ENCODE measurements at regions not wholly inside any gene's neighbourhood (a gene's known extent, or its start where the extent isn't known, plus 50 kb on each side); places are given as distances from the start of the nearest gene placed in this dataset.

DNA sequence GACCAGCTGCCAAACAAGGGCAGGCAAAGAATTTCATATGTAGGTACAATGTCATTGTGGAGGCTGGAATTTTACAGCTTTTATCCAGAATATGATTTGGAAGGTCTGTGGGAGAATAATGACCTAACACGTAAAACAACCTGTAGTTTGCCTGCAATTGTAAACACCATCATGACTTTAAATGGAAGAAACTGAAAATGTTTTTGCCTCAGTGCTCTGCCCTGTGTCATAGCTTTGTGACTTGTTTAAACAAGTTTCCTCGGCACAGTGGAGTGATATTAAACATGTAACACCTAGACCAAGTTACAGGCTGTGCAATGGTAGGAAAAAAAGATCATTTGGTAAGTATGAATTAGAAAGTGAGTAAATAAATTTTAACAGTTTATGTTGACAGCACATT is 171.6 kb upstream of the MBNL1 start:
- H3K36me3 ChIP-seq (ENCODE audit: insufficient read depth, low read length): no peaks in the 10 kb centered on the region
- no peak for DNase-seq
- H3K79me2 ChIP-seq (ENCODE audit: low read length): no peaks in the 10 kb centered on the region
- no peaks in the 10 kb centered on the region for H3K9me2 ChIP-seq (replicated peaks; ENCODE audit: insufficient read depth, low read length)
- no peak overlapping the region for H2AFZ ChIP-seq (ENCODE audit: low read length)
- H3K27ac ChIP-seq (ENCODE audit: low read length): no peak overlapping the region
- no peaks in the 10 kb centered on the region for H4K20me1 ChIP-seq (ENCODE audit: insufficient read depth, low read depth, low read length)
- no peaks in the 10 kb centered on the region for H3K9me3 ChIP-seq (ENCODE audit: low read length)
- H3K4me3 ChIP-seq (ENCODE audit: low read length): no peak overlapping the region
- no peak overlapping the region for H3K4me2 ChIP-seq (ENCODE audit: low read depth, low read length, poor library complexity, severe bottlenecking)
- no peaks in the 10 kb centered on the region for H3K27me3 ChIP-seq (ENCODE audit: low read length)
- no peak overlapping the region for H3K9ac ChIP-seq (ENCODE audit: low read length)
- no peaks in the 10 kb centered on the region for H3K4me1 ChIP-seq (ENCODE audit: low read length)

DNA sequence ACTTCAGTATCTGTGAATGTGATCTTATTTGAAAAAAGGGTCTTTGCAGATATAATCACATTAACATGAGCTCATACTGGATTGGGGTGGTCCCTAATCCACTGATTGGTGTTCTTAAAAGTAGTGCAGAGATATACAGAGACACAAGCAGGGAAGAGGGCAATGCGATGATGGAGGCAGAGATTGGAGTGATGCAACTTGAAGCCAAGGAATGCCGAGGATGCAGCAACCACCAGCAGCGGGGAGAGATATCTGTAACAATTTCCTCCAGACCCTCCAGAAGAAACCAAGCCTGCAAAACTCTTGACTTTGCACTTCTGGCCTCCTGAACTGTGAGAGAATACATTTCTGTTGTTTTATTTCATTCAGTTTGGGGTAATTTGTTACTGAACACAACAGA is 171.0 kb upstream of the MBNL1 start:
- no peak overlapping the region for H3K4me3 ChIP-seq (ENCODE audit: low read length)

DNA sequence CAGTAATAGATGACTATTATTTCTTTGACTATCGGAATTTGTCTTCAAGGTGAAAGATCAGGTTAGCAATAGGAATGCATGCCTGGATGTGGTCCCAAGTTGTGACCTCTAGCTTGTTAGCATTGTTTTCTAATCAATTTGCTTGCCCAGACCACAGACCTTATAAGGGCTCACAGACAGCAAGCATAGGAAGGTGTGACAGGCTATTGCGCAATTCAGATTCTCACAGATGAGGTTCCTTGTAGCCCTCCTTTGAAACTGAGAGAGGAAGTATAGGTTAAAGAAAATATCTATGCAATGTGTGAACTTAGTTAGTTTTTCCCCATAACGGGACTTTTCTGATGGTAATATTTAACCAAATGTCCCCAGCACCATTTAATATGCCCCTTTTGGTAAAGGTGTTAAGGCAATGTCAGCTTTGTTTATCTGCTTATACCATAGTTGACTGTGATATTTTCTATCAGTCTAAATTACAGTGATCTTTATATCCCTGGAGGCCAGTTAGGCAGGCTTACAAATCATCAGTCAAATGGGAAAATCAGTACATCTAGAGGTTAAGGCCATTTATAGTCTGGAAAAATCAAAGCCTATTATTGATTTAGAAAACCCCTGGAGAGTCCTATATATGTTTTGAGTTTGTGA is 168.1 kb upstream of the MBNL1 start:
- no peak overlapping the region for H2AFZ ChIP-seq (ENCODE audit: low read length)

More for the DNA sequence above, 171.0 kb upstream of the MBNL1 start:
- no peaks in the 10 kb centered on the region for H3K9me3 ChIP-seq (ENCODE audit: low read length)
- H3K4me1 ChIP-seq (ENCODE audit: low read length): no peaks in the 10 kb centered on the region
- no peaks in the 10 kb centered on the region for H3K79me2 ChIP-seq (ENCODE audit: low read length)
- no peaks in the 10 kb centered on the region for H3K27me3 ChIP-seq (ENCODE audit: low read length)
- no peak overlapping the region for H3K9ac ChIP-seq (ENCODE audit: low read length)
- no peak overlapping the region for H3K27ac ChIP-seq (ENCODE audit: low read length)
- H3K36me3 ChIP-seq (ENCODE audit: insufficient read depth, low read length): no peaks in the 10 kb centered on the region
- no peak for DNase-seq
- H2AFZ ChIP-seq (ENCODE audit: low read length): no peak overlapping the region
- no peaks in the 10 kb centered on the region for H4K20me1 ChIP-seq (ENCODE audit: insufficient read depth, low read depth, low read length)
- no peaks in the 10 kb centered on the region for H3K9me2 ChIP-seq (replicated peaks; ENCODE audit: insufficient read depth, low read length)
- H3K4me2 ChIP-seq (ENCODE audit: low read depth, low read length, poor library complexity, severe bottlenecking): no peak overlapping the region

DNA sequence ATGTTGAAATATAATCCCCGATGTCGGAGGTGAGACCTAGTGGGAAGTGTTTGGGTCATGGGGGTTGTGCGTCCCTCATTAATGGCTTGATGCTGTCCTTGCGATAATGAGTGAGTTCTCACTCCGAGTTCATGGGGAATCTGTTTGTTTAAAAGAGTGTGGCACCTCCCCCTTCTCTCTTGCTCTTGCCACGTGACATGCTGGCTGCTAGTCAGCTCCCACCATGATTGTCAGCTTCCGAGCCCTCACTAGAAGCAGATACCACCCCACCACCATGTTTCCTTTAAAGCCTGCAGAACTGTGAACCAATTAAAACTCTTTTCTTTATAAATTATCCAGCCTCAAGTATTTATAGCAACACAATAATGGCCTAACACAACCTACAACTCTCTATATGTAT is 166.3 kb upstream of the MBNL1 start:
- Histone ChIP-seq H3K9me3 (ENCODE audit: low read length) (no peaks in the 10 kb centered on the region), H3K27me3 (ENCODE audit: low read length) (no peaks in the 10 kb centered on the region), H3K9me2 (replicated peaks; ENCODE audit: insufficient read depth, low read length) (no peaks in the 10 kb centered on the region), H3K4me3 (ENCODE audit: low read length) (no peak overlapping the region), H3K27ac (ENCODE audit: low read length) (no peak overlapping the region), H4K20me1 (ENCODE audit: insufficient read depth, low read depth, low read length) (no peaks in the 10 kb centered on the region), H3K4me1 (ENCODE audit: low read length) (no peaks in the 10 kb centered on the region), H2AFZ (ENCODE audit: low read length) (no peak overlapping the region), H3K36me3 (ENCODE audit: insufficient read depth, low read length) (no peaks in the 10 kb centered on the region), H3K79me2 (ENCODE audit: low read length) (no peaks in the 10 kb centered on the region), H3K9ac (ENCODE audit: low read length) (no peak overlapping the region), H3K4me2 (ENCODE audit: low read depth, low read length, poor library complexity, severe bottlenecking) (no peak overlapping the region)
- no peak for DNase-seq

More for the DNA sequence above, 168.1 kb upstream of the MBNL1 start:
- Histone ChIP-seq H3K4me1 (ENCODE audit: low read length) (no peaks in the 10 kb centered on the region), H3K36me3 (ENCODE audit: insufficient read depth, low read length) (no peaks in the 10 kb centered on the region), H3K27ac (ENCODE audit: low read length) (no peak overlapping the region), H4K20me1 (ENCODE audit: insufficient read depth, low read depth, low read length) (no peaks in the 10 kb centered on the region), H3K4me2 (ENCODE audit: low read depth, low read length, poor library complexity, severe bottlenecking) (no peak overlapping the region), H3K9me2 (replicated peaks; ENCODE audit: insufficient read depth, low read length) (no peaks in the 10 kb centered on the region), H3K27me3 (ENCODE audit: low read length) (no peaks in the 10 kb centered on the region), H3K4me3 (ENCODE audit: low read length) (no peak overlapping the region), H3K9me3 (ENCODE audit: low read length) (no peaks in the 10 kb centered on the region), H3K9ac (ENCODE audit: low read length) (no peak overlapping the region), H3K79me2 (ENCODE audit: low read length) (no peaks in the 10 kb centered on the region)
- DNase-seq: peak; percentile 61

DNA sequence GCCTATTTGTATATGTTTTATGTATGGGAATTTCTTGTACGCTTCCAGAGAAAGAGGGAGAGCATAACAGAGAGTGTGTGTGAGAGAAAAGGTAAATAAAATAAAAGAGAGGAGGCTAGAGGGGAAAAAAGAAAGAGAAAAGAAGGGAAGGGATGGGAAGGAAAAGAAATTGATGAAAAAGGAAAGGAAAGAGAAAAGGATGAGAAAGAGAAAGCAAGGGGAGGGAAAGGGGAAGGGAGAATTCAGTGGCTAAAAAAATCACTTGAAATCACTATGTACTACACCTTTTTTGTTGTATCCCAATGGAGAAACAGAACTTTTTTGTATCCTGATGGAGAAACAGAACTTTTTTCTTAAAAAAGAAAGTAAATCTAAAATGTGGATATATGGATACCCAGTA is 165.5 kb upstream of the MBNL1 start:
- Histone ChIP-seq H3K4me1 (ENCODE audit: low read length) (no peaks in the 10 kb centered on the region), H3K4me2 (ENCODE audit: low read depth, low read length, poor library complexity, severe bottlenecking) (no peak overlapping the region), H3K36me3 (ENCODE audit: insufficient read depth, low read length) (no peaks in the 10 kb centered on the region), H3K9me3 (ENCODE audit: low read length) (no peaks in the 10 kb centered on the region), H3K4me3 (ENCODE audit: low read length) (no peak overlapping the region), H3K27ac (ENCODE audit: low read length) (no peak overlapping the region), H3K79me2 (ENCODE audit: low read length) (no peaks in the 10 kb centered on the region), H3K27me3 (ENCODE audit: low read length) (no peaks in the 10 kb centered on the region), H3K9me2 (replicated peaks; ENCODE audit: insufficient read depth, low read length) (no peaks in the 10 kb centered on the region), H2AFZ (ENCODE audit: low read length) (no peak overlapping the region), H4K20me1 (ENCODE audit: insufficient read depth, low read depth, low read length) (no peaks in the 10 kb centered on the region), H3K9ac (ENCODE audit: low read length) (no peak overlapping the region)
- DNase-seq: no peak

DNA sequence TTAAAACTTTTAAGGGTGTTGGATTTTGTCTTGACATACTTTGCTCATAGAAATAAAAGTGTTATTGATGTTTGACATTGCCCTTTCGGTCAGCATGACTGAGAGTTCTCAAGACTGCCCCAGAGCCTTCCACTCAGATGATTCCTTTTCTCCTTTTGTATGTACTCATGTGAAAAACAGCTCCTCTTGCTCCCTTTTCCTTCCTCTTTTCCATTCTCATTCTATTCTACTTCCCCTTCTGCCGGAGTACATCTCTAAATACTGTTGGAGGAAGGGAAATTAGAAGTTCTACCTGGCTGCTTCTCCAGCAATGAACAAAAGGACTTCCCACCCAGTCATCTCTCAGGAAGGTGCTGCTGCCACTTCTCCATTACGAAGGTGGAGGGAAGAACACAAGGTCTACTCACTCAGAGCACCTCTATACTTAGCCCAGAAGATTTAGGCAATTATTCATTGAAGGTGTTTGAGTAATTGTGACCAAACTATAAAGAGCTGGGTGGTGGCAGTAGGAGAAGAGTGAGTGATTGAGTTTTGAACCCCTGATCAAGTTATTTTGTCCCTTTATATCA is 163.8 kb upstream of the MBNL1 start:
- no peak for DNase-seq
- Histone ChIP-seq H3K9me2 (replicated peaks; ENCODE audit: insufficient read depth, low read length) (no peaks in the 10 kb centered on the region), H2AFZ (ENCODE audit: low read length) (no peak overlapping the region)

DNA sequence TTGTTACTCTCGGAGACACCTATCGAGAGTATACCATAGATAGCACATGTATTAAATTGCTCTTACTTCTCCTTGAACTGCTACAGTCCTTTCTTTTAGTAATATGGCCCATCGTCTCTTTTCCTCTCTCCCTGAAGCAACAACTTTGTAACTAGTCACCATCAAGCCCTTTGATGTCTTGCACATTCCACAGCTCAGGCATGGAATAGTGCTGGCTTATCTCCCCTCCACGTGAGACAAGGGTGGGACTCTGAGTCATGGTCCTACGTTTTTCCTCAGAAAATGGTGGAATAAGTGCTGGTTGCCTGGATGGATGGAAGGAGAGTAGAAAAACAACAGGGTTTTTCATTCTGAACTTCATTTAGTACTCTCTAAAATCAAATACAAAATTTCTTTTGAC is 163.3 kb upstream of the MBNL1 start:
- H3K9ac ChIP-seq (ENCODE audit: low read length): no peak overlapping the region
- no peak overlapping the region for H3K4me2 ChIP-seq (ENCODE audit: low read depth, low read length, poor library complexity, severe bottlenecking)
- H2AFZ ChIP-seq (ENCODE audit: low read length): no peak overlapping the region
- no peak for DNase-seq
- H4K20me1 ChIP-seq (ENCODE audit: insufficient read depth, low read depth, low read length): no peaks in the 10 kb centered on the region
- no peaks in the 10 kb centered on the region for H3K79me2 ChIP-seq (ENCODE audit: low read length)
- H3K9me2 ChIP-seq (replicated peaks; ENCODE audit: insufficient read depth, low read length): no peaks in the 10 kb centered on the region
- H3K9me3 ChIP-seq (ENCODE audit: low read length): no peaks in the 10 kb centered on the region
- H3K4me3 ChIP-seq (ENCODE audit: low read length): no peak overlapping the region
- no peaks in the 10 kb centered on the region for H3K4me1 ChIP-seq (ENCODE audit: low read length)
- no peaks in the 10 kb centered on the region for H3K36me3 ChIP-seq (ENCODE audit: insufficient read depth, low read length)
- H3K27me3 ChIP-seq (ENCODE audit: low read length): no peaks in the 10 kb centered on the region
- H3K27ac ChIP-seq (ENCODE audit: low read length): no peak overlapping the region

More for the DNA sequence above, 163.8 kb upstream of the MBNL1 start:
- Histone ChIP-seq H3K4me3 (ENCODE audit: low read length) (no peak overlapping the region), H3K27ac (ENCODE audit: low read length) (no peak overlapping the region), H3K79me2 (ENCODE audit: low read length) (no peaks in the 10 kb centered on the region), H3K9me3 (ENCODE audit: low read length) (no peaks in the 10 kb centered on the region), H3K4me1 (ENCODE audit: low read length) (no peaks in the 10 kb centered on the region), H3K4me2 (ENCODE audit: low read depth, low read length, poor library complexity, severe bottlenecking) (no peak overlapping the region), H3K9ac (ENCODE audit: low read length) (no peak overlapping the region), H3K36me3 (ENCODE audit: insufficient read depth, low read length) (no peaks in the 10 kb centered on the region), H3K27me3 (ENCODE audit: low read length) (no peaks in the 10 kb centered on the region), H4K20me1 (ENCODE audit: insufficient read depth, low read depth, low read length) (no peaks in the 10 kb centered on the region)

DNA sequence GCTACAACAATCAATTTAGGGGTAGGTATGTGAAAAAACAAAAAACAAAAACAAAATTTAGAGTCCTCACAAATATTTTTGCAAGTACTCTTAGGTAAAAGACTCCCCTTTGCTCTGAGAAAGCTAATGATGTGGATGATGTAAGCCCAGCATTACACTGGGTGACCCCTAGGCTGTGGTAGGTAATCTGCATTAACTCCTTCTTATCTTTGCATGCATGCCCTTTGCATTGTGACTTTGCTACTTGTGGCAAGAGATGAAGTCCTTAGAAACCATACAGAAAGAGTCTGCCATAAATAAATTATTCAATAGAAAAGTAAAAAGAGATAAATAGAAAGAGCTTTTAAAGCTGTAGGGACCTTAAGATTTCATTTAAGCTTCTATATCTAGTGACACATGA is 159.7 kb upstream of the MBNL1 start:
- no peaks in the 10 kb centered on the region for H3K27me3 ChIP-seq (ENCODE audit: low read length)
- no peaks in the 10 kb centered on the region for H4K20me1 ChIP-seq (ENCODE audit: insufficient read depth, low read depth, low read length)
- DNase-seq: no peak
- H3K27ac ChIP-seq (ENCODE audit: low read length): no peak overlapping the region
- no peak overlapping the region for H3K4me2 ChIP-seq (ENCODE audit: low read depth, low read length, poor library complexity, severe bottlenecking)
- no peaks in the 10 kb centered on the region for H3K9me3 ChIP-seq (ENCODE audit: low read length)
- no peaks in the 10 kb centered on the region for H3K9me2 ChIP-seq (replicated peaks; ENCODE audit: insufficient read depth, low read length)
- no peaks in the 10 kb centered on the region for H3K79me2 ChIP-seq (ENCODE audit: low read length)
- no peaks in the 10 kb centered on the region for H3K4me1 ChIP-seq (ENCODE audit: low read length)
- no peak overlapping the region for H3K4me3 ChIP-seq (ENCODE audit: low read length)
- H3K36me3 ChIP-seq (ENCODE audit: insufficient read depth, low read length): no peaks in the 10 kb centered on the region
- H3K9ac ChIP-seq (ENCODE audit: low read length): no peak overlapping the region
- H2AFZ ChIP-seq (ENCODE audit: low read length): no peak overlapping the region
